SW 1271 (cell line): ENCODE measurements at regions not wholly inside any gene's neighbourhood (a gene's known extent, or its start where the extent isn't known, plus 50 kb on each side); places are given as distances from the start of the nearest gene placed in this dataset.

Experiments
- DNase-seq, 2 experiments: peaks; one replicate each; lab custom pipeline; 2025; lab: John Stamatoyannopoulos, UW

DNA sequence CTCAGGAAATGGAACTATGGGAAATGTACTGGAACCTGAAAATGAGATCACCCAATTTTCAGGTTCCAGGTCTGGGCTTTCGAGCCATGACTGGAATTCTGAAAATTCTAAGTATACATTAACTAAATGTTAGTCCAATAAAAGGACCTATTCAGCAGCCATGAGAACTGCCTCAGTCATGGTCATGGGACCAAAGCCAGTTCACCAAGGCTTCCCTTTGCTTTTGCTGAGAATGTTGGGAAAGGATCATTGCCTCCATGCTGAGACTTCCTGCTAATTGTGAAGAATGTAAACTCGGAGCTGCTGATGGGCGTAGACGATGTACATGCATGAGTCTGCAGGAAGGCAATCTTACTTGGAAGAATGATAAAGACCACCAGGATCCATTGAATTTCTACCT lies 624.4 kb upstream of the SOX11 start:
- DNase-seq, result no peak

DNA sequence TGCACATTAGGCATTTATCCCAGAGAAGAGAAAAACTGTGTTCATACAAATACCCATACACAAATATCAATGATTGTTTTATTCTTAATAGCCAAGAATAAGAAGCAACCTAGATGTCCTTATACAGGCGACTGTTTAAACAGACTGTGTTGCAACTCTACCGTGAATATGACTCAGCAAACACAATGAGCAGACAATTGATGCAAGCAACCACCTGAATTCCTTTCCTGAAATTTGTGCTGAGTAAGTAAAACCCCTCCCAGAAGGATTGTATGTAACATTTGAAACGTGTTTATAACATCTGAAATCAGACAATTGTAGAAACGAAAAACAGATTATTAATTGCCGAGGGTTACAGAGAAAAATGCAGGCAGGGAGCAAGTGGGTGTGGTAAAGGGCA lies 621.9 kb upstream of the SOX11 start:
- no peak for DNase-seq

DNA sequence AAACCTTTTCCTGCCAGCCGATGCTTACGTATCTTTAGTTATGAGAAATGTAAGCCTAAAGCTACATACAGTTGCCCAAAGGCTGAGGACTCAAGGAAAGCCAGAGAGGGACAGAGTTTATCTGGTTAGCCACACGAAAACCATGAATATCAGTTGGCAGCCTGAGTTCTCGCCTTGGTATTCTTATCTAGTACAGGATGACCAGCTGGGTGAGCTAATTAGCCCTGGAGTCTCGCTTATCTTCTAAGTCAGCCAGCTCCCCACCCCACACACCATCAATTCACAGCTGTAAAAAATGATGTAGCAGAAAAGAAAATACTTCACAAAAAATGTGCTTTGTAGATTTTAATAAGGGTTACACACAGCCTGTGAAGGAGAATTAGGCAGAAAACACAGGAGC lies 617.5 kb upstream of the SOX11 start:
- DNase-seq, result no peak

DNA sequence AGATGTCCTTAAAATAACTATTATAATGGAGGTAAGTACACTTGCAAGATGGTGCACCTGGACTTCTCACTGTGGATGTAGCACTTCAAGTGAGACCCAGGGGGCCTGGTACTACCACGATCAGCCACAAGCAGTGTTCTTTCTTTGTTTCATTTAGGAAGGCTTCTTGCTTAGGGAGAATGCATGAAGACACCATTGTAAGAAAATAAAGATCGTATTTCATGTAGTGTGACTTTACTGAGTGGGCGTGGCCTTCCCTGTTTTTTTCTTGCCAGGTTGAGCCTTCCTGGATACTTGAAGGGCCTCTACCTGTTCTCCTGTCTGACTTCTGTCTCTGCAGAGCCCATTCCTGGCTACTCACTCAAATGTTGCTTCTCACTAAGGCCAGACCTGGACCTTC lies 615.6 kb upstream of the SOX11 start:
- DNase-seq, result no peak

DNA sequence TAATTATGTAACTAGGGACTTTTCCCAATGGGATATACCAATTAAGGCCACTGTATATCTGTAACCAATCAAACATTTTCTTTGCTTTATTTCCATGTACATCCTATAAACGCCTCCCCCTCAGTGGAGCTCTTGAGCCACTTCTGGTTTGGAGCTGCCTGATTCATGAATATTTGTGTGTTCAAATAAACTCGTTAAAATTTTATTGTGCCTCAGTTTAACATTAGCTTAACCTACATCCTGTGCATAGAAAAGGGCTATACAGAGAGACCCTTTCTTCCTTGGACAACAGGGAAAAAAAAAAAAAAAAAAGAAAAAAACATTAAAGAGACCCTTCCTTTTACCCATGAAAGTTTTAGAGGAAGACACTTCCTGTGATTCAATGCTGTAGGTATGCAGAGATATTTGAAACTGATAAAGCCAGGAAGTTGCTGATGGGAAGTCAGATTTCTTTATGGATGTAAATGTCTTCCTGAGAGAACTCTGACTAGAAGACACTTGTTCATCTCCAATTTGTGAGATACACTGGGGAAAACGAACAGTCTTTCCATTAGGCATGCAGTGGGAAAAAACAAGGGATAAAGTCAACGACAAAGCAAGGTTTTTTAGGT lies 614.6 kb upstream of the SOX11 start:
- no peak for DNase-seq

GRCh38 chr2:5083402-5083801 lies 608.8 kb upstream of the SOX11 start:
- no peak for DNase-seq

DNA sequence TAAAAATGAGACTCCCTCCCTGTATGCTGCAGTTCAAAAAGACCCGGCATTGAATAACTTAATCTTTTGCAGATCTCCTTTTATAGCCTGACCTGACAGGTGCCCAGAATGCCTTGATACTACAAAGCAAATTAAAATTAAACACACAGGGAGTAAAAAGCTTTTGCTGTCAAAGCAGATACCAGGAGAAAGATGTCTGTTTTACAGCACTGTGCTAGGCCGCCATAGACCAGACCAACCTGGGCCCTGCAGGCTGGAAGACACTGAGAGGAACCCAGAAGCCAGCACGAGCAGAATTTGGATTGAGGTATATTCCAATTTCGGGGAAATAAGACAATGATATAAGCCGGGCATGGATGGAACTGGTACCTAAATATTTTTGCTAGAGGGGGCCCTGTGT lies 602.8 kb upstream of the SOX11 start:
- no peak for DNase-seq

DNA sequence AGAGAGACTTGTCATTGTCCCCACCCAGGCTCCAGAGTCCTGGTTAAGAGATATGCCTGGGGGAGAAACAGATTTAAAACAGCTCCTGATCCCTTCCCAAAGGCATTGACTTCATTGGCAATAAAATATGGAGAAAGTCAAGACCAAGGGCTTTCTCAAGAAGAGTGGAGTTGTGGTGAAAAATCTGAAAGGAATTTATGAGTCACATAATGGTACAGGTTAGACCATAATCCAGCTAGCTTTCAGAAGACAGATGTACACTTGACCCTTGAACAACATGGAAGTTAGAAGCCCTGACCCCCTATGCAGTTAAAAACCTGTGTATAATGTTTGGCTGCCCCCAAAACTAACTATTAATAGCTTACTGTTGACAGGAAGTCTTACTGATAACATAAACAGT lies 599.1 kb upstream of the SOX11 start:
- no peak for DNase-seq

- no peak for DNase-seq
Observed at GRCh38 chr2:5093518-5093917, 598.7 kb upstream of the SOX11 start.

DNA sequence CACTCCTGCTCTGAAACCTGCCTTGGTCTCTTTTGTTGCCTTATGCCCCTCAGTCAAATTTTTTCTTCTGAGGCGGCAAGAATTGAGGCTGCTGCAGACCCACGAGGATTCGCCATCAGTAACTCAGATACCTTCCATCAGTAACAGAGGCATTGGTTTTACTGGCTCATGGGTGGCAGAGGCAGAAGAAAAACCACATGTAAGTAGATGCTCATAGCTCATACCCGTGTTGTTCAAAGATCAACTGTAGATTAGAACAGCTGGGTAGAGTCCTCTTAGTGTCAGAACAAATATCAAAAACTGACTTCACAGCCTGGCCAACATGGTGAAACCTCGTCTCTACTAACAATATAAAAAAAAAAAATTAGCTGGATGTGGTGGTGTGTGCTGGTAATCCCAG lies 598.0 kb upstream of the SOX11 start:
- no peak for DNase-seq

DNA sequence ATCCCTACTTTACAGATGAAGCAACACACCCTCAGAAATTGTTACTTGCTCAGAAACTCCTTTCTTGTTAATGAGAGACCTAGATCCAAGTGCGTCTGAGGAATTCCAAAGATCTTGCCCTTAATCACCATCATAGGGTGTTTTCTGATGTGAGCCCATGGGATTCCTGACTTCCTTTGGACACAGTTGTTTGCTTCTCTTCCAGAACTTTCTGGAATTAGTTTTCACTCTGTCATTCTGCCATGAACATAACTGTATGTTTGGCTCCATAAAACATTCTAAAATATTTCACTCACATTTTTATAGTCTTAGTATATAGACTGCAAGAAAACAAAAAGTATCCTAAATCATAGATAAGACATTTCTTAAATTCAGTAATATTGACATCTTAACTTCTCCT lies 593.9 kb upstream of the SOX11 start:
- DNase-seq, result no peak

- no peak for DNase-seq
Observed at GRCh38 chr2:5102823-5103222, 589.4 kb upstream of the SOX11 start.

- DNase-seq, result no peak
Observed at GRCh38 chr2:5111581-5111980, 580.6 kb upstream of the SOX11 start.

- DNase-seq, result no peak
Observed at GRCh38 chr2:5119046-5119445, 573.1 kb upstream of the SOX11 start.

GRCh38 chr2:5121121-5121520 lies 571.1 kb upstream of the SOX11 start:
- no peak for DNase-seq

DNA sequence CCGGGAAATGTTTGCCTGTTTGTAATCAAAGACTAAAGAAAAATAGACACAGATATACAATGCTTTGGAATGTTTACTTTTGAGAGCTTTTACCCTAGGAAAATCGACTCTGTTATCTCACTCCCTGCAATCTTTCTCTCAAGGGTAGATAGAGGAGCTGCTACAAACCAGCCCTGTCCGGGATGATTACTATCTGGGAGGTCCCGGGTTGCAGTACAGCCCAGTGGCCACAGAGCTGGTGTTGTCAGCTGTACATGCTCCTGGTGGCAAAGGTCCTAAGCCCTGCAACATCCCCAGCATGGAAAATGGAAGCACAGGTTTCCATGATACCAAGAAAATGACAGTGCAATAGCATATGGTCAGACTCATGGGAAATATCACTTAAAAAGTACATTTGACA lies 570.5 kb upstream of the SOX11 start:
- no peak for DNase-seq

- DNase-seq, result no peak
Observed at GRCh38 chr2:5123582-5124196, 568.5 kb upstream of the SOX11 start.

DNA sequence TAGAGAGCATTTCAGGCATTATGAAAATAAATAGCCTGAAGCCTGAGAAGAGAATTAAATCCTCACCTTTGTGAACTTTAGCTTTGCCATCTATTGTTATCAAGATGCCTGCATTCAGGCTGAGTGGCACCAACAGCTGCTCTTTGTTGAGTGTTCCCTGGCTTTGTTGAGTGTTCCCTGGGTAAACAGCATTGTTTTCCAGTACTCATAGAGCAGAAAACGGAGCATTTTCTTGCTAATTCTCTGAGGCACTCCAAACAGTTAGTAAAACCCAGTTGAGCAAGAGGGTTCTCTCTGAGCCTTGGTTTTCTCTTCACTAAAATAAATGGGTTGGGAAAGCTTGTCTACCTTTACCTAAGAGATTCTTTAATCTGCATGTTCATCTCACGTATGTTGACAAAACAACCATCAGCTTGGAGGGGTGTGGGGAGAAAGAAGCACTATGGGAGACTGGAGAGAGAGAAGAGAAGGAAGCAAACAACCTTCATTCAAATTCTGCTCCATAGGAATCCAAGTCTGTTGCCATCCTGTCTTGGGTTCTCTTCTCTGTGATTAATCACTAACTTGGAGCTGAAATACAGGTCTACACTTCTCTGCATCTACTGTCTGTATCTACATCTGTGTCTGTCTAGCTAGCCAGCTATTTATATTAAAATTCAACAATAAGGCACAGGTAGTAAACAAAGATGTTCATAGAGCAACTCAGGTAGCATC lies 567.0 kb upstream of the SOX11 start:
- no peak for DNase-seq

DNA sequence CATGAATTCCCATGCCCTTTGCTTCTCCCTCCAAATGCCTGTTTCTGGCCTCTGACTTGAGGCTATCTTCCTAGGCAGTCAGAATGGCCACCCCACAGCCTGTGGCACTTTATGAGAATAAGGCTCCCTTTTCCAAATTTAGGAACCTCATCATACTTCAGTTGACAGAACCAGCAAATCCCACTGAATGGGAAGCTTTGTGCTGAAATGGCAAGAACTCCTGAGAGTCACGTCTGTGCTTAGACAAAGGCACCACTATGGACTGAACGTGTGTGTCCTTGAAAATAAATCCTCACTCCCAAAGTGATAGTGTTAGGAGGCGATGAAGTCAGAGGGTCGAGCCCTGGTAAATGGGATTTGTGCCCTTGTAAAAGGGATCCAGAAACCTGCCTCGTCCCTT lies 559.9 kb upstream of the SOX11 start:
- no peak for DNase-seq

DNA sequence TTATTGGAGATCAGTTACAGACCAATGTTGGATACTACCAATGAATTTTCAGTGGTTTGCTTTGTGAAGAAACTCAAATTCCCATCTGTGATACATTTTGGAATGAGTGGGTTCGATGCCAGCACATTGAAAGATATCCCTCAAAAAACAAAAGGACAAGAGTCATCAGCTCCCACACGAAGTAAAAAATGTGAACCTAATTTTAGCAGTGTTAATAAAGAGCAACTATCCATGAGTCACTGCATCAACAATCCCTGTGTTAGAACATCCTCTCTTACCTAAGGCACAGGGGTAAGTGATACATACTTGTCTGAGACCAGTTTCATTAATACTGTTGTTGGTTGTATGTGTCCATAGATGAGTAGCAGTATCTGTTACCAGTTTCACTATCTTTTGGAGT lies 551.8 kb upstream of the SOX11 start:
- DNase-seq, result no peak

GRCh38 chr2:5144159-5144558 lies 548.0 kb upstream of the SOX11 start:
- DNase-seq, result no peak

DNA sequence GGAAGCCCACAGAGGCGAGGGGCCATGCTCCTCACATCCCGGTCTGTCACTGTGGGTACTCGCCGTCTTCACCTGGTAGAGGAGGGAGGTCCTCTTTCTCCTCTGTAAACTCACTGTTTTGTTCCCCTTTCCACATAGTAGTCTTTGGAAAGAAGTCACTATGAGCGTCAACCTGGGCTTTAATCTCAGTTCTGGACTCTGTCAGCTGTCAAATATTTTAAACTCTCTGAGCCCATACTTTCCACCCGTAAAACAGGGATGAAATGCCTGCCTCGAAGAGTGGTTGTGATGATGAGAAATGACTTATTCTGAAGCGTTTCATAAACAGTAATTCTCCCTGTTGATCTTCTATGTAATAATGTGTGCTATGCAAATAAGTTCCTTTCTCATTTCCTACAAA lies 547.1 kb upstream of the SOX11 start:
- DNase-seq, result no peak

GRCh38 chr2:5145801-5146200 lies 546.4 kb upstream of the SOX11 start:
- DNase-seq, result no peak
